ENCODE measurements at regions not wholly inside any gene's neighbourhood (a gene's known extent, or its start where the extent isn't known, plus 50 kb on each side); places are given as distances from the start of the nearest gene placed in this dataset.

- no peak for TF ChIP-seq CTCF (conservative IDR thresholded peaks at IDR 0.05; ENCODE audit: low read depth, low read length)
- DNase-seq (ENCODE audit: low read depth): peak; percentile 73
- no peak overlapping the region for H3K4me3 ChIP-seq (ENCODE audit: low read depth, low read length)
Observed at GRCh38 chr5:124599028-124599973, 147.1 kb downstream of the ZNF608 start.

GRCh38 chr5:124596595-124597421, 149.6 kb downstream of the ZNF608 start:
- TF ChIP-seq CTCF (conservative IDR thresholded peaks at IDR 0.05; ENCODE audit: low read depth, low read length): no peak
- H3K4me3 ChIP-seq (ENCODE audit: low read depth, low read length): no peak overlapping the region
- DNase-seq (ENCODE audit: low read depth): peak; percentile 81

GRCh38 chr5:124593952-124594351, 152.5 kb downstream of the ZNF608 start:
- TF ChIP-seq CTCF (conservative IDR thresholded peaks at IDR 0.05; ENCODE audit: low read depth, low read length): no peak

GRCh38 chr5:124592891-124593290, 153.5 kb downstream of the ZNF608 start:
- no peak overlapping the region for H3K4me3 ChIP-seq (ENCODE audit: low read depth, low read length)
- no peak for DNase-seq (ENCODE audit: low read depth)
- no peak for TF ChIP-seq CTCF (conservative IDR thresholded peaks at IDR 0.05; ENCODE audit: low read depth, low read length)

More at GRCh38 chr5:124593952-124594351, 152.5 kb downstream of the ZNF608 start:
- H3K4me3 ChIP-seq (ENCODE audit: low read depth, low read length): no peak overlapping the region
- DNase-seq (ENCODE audit: low read depth): no peak

GRCh38 chr5:124591583-124591982, 154.9 kb downstream of the ZNF608 start:
- no peak for DNase-seq (ENCODE audit: low read depth)
- H3K4me3 ChIP-seq (ENCODE audit: low read depth, low read length): no peak overlapping the region
- no peak for TF ChIP-seq CTCF (conservative IDR thresholded peaks at IDR 0.05; ENCODE audit: low read depth, low read length)

GRCh38 chr5:124590686-124591085, 155.8 kb downstream of the ZNF608 start:
- DNase-seq (ENCODE audit: low read depth): no peak
- no peak overlapping the region for H3K4me3 ChIP-seq (ENCODE audit: low read depth, low read length)
- TF ChIP-seq CTCF (conservative IDR thresholded peaks at IDR 0.05; ENCODE audit: low read depth, low read length): no peak

Measured in choroid plexus epithelial cell (primary cell).